GM19240 (cell line): ENCODE measurements at regions not wholly inside any gene's neighbourhood (a gene's known extent, or its start where the extent isn't known, plus 50 kb on each side); places are given as distances from the start of the nearest gene placed in this dataset.
"Not testable (repeated sequence)": the region's sequence is repeated elsewhere in the genome, so short reads cannot be mapped to it uniquely, and the experiment has no call there.

Source experiments
- DNase-seq: peaks from one replicate; pipeline ENCODE4 v3.0.0; 2011; ENCODE audit warnings: low spot score; ENCODE audit not compliant: insufficient read length

- DNase-seq: no peak
Observed at GRCh38 chr4:29047341-29048041, 1672.7 kb upstream of the PCDH7 start.

- DNase-seq: no peak
Observed at GRCh38 chr4:29051381-29051965, 1668.7 kb upstream of the PCDH7 start.

GRCh38 chr4:29052266-29052665, 1667.9 kb upstream of the PCDH7 start:
- DNase-seq: no peak

GRCh38 chr4:29058531-29058930, 1661.6 kb upstream of the PCDH7 start:
- no peak for DNase-seq

GRCh38 chr4:29066861-29067260, 1653.3 kb upstream of the PCDH7 start:
- DNase-seq: no peak

- DNase-seq: no peak
Observed at GRCh38 chr4:29073571-29073970, 1646.6 kb upstream of the PCDH7 start.

GRCh38 chr4:29075366-29075765, 1644.8 kb upstream of the PCDH7 start:
- no peak for DNase-seq

GRCh38 chr4:29079260-29079659, 1640.9 kb upstream of the PCDH7 start:
- no peak for DNase-seq

- no peak for DNase-seq
Observed at GRCh38 chr4:29081234-29081955, 1638.8 kb upstream of the PCDH7 start.

- no peak for DNase-seq
Observed at GRCh38 chr4:29082684-29083083, 1637.5 kb upstream of the PCDH7 start.

GRCh38 chr4:29085748-29086147, 1634.4 kb upstream of the PCDH7 start:
- no peak for DNase-seq

- DNase-seq: no peak
Observed at GRCh38 chr4:29104694-29105093, 1615.5 kb upstream of the PCDH7 start.

GRCh38 chr4:29113960-29114359, 1606.2 kb upstream of the PCDH7 start:
- no peak for DNase-seq

GRCh38 chr4:29117231-29117722, 1602.9 kb upstream of the PCDH7 start:
- DNase-seq: not testable (repeated sequence)

- DNase-seq: no peak
Observed at GRCh38 chr4:29121586-29121985, 1598.6 kb upstream of the PCDH7 start.

- DNase-seq: no peak
Observed at GRCh38 chr4:29128810-29129209, 1591.4 kb upstream of the PCDH7 start.

- DNase-seq: no peak
Observed at GRCh38 chr4:29131304-29131703, 1588.9 kb upstream of the PCDH7 start.

- DNase-seq: no peak
Observed at GRCh38 chr4:29142708-29143107, 1577.5 kb upstream of the PCDH7 start.

GRCh38 chr4:29151584-29151983, 1568.6 kb upstream of the PCDH7 start:
- DNase-seq: no peak

GRCh38 chr4:29153642-29154041, 1566.5 kb upstream of the PCDH7 start:
- no peak for DNase-seq

GRCh38 chr4:29175291-29175690, 1544.9 kb upstream of the PCDH7 start:
- DNase-seq: no peak

- no peak for DNase-seq
Observed at GRCh38 chr4:29199025-29199424, 1521.1 kb upstream of the PCDH7 start.
